HG03159 (cell line): ENCODE measurements at regions not wholly inside any gene's neighbourhood (a gene's known extent, or its start where the extent isn't known, plus 50 kb on each side); places are given as distances from the start of the nearest gene placed in this dataset.

Experiments
- ATAC-seq: cut with Tn5 transposase; IDR thresholded peaks from one replicate; pipeline ENCODE4 v1.9.1; 2021; ENCODE audit warnings: mild to moderate bottlenecking, moderate library complexity; ENCODE audit not compliant: unreplicated experiment

DNA sequence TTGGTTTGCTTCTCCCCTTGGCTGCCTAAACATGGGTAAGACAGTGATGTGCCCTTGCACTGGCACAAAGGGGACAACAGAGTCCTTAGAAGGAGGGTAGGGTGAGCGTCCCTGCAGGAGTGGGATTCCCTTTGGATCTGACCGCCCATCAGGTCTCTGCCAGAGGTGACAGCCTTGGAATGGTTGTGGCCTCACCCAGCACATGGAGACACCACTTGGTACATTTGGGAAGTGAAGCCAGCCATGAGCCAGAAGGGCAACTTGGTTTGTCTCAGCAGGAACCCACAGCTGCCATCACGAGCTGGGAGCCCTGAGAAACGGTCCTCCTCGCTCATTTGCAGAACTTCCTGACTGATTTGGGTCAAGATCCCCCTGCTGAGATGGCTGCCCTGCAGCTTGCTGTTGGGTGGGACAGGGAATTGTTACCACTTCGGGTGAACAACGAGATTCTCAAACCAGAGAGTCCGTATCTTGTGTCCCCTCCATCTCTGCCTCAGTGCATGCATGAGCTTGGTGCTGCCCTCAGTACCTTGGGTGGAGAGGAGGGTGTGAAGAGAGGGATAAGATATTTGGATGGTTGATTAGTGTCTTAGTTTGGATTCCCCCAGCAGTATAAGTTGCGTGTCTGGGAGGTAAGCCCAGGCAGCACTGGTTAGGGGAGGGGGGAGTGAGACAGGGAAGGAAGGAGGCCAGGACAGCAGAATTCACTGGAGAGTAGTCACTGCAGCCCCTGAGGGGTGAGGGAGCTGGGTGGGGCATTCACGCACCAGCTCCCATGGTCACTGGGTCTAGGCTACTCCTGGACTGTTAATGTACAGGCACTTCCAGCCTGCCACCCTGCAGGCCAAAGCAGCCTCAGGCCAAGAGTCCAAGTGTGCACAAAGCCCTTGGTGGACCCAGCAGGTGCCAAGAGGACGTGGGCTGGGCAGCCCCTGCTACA is 168.8 kb upstream of the TOPAZ1 start:
- no peak for ATAC-seq

DNA sequence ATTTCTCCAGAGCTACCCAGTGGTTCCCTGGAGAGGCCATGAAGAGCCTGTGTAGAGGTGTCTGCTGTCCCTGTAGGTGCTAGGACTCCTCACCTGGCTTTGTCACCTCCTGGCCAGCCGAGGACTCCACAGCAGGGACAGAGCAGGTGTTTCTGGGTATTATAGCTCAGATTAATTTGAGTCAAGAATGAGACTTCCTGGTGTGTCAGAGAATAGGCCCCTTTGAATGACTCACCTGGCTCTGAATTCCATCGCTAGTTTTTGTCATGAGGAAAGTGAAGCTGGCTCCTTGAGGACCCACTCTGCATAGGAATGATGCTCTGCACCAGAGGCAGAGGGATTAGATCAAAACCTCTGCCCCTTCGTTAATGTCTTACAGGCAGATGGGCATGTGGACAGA is 167.5 kb upstream of the TOPAZ1 start:
- ATAC-seq, result no peak

DNA sequence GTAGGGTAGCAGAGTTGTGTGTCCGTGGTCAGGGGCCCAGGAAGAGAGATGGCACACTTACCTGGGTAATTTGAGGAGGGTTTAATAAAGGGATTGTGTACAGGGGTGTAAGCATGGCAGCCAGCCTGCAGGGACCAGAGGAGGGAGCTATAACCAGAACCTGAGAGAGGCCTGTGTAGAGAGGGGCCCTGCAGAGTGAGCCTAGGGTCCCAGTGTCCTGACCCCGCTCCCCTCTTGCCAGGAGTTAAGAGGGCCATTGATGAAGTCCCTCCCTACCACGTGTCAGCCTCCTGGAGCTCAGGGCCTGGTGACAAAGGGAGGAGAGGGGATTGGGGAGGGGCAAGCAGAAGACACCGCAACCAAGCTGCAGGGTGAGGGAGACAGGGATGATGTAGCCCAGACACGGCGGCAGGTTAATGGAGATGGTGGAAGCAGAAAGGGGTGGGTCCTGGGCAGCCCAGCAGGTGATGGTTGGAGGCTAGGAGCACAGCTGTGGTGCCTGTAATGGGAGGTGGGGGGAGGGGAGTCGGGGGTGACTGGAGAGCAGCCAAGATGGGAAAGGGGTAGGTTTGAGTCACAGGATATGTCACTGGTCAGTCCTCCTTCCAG is 165.4 kb upstream of the TOPAZ1 start:
- ATAC-seq, result no peak

DNA sequence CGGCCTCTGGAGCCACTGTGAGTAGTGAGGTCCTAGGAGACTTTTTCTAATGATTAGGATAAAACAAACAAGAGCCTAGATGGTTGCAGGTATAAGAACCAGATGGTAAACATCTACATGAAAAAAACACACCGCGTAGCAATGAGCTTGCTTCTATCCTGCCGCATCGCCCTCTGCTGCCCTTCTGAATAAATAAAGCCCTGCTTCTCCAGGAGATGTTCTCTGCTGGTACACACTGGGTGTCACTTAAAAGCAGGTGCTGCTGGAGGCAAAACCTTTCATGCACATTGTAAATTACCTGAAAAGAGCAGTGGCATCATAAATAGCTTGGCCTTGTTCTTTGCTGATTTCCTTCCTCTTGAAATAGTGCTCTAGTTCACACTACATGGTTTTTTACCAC is 164.4 kb upstream of the TOPAZ1 start:
- ATAC-seq, result no peak

DNA sequence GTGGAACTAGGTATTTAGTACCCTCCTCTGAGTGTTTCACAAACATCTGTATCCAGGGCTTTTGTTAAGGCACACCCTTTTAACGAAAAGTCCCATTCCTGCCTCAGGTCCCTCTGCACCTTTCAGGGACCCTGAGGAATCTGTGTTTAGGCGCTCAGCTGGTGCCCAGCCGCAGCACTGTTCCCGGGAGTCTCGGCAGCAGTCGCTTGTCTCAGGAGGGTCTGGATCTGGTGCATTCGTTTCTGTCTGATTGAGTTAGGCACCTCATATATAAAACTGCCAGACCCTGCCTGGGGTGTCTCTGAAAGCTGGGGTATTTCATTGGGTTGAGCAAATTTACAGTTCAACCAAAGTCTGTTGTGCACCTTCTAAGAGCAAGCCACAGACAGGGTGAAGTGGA is 162.8 kb upstream of the TOPAZ1 start:
- ATAC-seq, result no peak

DNA sequence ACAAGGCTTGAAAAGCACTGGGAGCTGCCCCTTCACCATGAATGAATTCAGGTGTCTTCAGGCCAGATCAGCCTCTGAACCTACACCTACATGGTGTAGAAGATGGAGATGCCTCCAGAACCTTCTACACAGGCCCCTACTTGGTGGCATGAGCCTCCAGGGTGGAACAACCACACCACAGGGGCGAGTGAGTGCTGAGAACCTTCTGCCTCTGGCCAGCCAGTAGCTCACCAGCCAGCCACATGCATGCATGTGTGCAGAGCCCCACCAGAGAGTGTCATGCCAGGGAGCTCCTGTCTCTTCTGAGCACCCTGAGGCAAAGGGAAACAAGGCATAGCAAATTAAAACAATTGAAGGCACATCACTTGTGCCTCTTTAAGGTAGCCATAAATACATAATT is 161.8 kb upstream of the TOPAZ1 start:
- no peak for ATAC-seq

DNA sequence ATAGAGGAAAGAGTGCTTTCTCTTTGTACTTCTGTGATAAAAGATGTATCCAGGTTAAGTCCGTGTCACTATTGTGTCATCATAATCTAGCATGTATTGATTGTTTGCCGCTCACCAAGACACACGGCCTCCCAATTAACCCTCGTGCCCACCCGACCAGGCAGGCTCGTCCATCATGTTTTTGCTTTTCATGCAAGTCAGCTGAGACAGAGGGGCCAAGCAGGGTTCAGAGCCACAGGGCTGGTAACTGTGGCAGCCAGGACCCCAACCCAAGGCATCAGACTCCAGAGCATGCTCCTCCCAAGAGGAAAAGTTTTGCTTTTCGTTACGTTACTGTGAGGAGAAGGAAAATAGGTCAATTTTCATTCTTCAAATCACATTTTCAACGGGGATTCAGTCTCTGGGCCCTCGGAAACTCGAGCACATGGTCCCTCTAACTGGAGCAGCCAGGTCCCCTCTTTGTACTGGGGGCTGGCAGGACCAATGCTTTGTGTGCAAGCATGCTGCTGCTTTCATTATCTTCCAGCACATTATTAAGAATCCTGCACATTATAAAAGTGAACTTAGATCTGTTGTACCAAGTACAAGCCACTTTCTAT is 161.1 kb upstream of the TOPAZ1 start:
- ATAC-seq, result no peak

DNA sequence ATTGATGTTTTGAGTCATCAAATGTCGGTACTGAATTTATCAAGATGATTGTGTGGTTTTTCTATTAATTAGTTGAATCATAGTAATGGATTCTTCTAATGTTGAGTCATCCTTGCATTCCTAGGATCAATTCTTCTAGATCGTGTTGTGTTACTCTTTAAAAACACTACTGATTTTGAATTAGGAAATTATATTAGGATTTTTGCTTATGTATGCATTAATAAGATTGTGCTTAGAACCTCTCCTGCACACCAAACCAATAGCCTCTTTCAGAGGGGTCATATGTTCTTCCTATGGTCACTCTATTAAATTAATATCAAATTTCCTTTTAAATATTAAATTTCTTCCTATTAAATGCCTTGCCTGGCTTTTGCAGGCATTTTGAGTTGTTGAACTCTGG is 151.7 kb upstream of the TOPAZ1 start:
- no peak for ATAC-seq

DNA sequence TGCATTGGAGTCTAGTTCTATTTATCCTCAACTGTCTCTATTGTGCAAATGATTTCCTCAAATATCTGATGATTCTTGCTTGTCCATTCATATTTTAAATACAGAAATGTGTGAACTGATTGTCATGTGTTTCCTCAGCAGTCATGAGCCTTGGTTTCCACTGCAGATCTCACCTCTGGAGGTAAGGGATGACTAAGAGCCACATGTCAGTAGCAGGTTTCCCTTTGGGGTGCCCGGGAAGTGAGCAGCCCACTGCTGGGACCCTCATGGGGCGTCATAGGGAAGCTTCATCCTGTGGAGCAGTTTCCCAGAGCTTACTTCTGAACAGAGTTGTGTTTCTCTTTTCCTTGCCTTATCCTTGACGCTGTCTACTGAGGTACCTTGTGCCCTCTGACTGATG is 149.2 kb upstream of the TOPAZ1 start:
- no peak for ATAC-seq

DNA sequence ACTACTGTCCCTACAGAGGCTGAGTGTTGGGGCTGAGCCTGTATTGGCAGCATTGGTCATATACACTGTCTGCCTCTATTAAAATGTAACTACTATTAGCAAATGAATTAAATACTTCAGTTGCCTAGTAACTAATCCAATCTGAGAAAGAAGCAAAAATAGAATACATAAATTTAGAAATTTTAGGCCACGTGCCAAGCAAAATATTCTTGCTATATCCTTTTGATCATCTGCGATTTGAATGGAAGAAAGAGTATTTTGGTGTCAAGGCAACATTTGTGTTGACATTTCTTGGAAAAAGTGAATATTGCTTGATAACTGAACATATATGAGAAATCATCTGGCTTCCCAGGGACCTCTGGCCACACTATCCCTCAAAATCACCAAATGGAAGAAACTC is 148.2 kb upstream of the TOPAZ1 start:
- ATAC-seq, result no peak

DNA sequence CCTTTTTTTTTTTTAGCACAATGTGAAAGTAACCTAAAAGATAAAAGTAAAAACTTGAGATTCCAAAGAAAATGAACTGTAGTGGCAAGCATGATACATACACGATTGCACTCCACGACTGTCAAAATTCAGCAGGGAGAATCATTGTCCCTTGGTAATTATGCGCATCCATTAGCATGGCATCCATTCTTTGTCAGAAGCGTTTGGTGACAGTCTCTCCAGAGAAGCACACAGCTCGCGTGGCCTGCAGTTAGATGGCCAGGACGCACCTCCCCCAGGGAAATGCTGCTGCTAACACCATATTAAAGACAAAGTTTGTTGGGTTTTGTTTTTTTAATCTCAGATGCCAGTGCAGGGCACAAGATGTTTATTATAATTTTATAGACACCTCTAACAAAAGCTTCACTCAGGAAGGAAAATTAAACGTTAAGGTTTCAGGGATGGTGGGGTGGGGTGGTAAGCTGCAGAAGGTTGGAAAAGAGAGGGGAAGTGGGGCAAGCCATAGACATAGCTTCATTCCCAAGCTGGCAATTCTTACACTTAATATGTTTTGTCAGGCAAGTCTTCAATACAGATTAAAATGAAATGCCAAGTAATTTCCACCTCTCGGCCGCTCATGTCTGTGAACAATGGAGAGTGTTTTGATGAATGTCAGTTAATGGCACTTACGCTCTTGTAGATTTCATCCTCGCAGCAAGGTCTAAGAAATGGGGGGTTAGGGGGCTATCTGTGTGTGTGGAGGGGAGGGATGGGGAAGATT is 142.8 kb upstream of the TOPAZ1 start:
- ATAC-seq, result no peak

DNA sequence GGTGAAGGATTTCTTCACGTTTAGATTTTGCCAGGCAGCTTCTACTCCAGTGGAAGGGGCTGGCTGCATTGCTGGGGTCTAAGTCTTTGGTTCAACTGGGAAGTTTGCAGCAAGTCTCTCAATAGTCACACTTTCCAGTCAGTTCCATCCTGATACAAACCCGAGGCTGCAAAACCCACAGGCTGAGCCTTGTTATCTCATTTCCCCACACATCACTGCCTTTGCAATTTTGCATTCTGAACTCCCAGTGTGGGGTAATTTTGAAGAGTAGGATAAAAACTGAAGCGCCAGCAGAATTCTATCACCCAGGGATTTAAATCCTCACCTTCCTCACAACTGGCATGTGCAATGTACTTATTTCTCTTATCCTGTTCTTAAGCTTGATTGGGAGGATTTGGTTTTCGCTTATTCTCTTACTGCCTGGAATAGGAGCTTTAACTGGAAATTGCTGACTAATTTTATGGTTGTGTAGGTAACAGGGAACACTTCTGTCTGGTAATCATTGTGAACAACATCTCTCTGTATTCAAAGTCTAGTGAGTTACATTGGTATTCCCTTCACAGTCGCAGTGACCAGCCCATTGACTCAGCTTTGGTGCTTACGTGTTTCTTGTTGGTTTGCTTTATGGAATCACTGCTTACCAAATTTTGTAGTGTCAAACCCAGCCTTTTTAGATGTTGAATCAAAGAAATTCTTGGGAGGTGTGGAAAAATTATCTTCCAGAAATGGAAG is 142.0 kb upstream of the TOPAZ1 start:
- ATAC-seq, result no peak

DNA sequence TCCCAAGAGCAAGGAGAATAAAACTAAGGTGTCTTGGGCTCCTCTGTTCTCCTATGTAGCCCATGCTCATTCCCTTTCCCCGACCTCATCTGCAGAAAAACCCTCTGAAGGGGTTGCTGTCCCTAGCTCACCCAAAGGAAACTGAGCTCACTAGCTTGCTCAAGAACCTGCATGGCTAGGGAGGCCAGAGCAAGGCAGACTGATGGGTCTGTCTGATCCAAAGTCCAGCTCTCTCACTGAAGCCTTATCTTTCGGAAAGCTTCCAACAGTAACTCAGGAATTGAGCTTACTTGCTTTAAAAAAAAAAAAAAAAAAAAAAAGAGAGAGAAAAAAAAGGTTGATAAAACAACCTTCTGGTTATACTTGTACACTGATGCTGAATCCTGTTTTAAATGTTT is 141.4 kb upstream of the TOPAZ1 start:
- no peak for ATAC-seq

DNA sequence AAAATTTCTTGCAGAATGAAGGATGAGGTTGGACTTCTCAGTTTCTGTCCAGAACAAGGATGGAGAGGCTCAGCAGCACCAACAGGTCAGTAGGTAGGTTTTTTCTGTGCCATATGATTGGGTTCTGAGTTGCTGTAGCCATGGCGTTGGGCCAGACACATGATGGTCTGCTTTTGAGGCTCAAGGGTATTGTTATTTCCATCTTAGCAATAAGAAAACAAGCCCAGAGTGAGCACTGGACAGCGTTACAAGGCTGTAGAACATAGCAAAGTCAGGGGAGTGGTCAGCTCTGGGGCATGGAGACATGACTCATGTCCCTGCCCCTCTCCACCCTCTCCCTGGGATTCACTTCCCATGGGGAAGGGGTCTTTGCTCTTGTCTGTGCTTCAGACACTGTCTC is 137.6 kb upstream of the TOPAZ1 start:
- no peak for ATAC-seq

DNA sequence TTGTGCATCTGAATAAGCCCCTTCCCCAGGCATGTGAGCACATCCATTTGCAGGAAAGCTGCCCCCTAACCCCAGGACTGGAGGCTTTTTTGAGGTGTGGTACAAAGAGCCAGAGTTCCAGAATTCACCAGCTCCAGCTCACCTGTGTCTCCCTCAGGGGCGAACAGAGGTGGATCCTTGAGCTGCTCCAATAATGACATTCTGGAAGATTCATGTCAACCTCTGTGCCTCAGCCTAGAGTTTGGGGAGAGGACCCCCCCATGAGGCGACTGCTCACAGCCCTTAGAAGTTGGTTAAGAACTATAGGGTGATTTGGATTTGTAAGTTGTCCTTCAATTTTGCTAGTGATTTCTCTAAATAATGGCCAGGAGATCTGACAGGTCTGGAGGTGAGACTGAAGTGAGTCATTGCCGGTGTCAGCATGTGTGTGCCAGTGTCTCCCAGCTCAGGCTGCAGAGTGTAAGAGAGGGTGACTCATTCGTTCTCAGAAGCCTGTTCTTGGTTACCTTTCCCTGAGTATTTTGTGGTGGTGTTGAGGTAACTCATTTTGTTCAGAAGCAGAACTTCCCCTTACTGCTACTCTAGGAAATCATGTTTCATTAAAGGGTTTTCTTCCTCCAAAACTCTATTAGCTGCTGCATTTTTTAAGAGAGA is 136.9 kb upstream of the TOPAZ1 start:
- ATAC-seq, result peak; percentile 89

DNA sequence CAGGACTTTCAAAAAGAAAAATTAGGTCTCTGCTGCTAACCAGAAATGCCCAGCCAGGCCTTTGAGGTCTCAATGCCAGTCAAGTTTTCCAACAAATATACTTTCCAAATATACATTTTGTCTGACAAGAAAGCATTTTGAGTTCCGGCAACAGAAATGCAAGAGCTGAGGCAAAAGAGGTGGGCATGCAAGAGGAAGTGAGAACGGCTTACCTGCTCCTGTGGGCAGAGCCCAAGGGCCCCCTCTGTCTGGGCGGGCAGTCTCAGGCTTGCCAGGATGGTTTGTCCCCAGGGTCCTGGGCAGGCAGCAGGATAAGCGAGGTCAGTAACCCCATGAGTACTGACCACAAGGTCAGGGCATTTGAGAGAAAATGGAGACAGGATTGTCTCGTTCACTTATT is 136.1 kb upstream of the TOPAZ1 start:
- no peak for ATAC-seq

DNA sequence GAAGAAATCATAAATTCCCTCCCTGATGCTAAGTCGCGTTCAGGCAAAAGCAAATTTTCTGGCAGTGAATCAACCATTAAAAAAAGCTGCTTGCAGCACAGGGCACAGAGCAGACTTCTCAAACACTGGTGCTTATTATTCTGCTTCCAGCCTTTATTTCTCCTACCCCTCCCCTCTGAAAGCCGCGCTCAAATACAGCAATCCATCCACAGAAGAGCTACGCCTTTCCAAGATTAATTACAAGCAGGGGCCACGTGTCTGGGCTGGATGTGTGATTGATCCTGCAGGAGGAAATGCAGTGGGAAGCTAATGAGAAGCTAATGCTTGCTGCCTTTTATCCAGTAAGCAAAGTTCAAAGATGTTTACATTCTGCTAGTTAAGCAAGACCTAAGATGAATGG is 134.9 kb upstream of the TOPAZ1 start:
- no peak for ATAC-seq

DNA sequence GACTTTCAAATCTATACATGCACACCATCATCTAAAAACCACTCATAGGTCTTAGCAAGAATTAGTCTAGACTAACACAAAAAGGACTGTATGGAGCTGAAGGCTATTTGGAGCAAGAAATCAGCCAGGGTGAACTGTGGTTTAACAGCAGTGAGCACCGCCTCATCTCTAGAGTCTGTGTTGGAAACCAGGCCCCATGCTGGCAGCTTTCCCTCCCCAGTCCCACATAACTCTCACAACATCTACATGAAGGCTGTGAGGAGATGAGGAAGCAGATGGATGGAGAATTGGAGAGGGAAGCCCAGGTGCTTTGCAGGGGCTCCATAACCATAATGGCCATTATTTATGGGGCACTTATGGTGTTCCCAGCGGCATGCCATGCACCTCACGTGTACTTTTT is 133.2 kb upstream of the TOPAZ1 start:
- no peak for ATAC-seq

DNA sequence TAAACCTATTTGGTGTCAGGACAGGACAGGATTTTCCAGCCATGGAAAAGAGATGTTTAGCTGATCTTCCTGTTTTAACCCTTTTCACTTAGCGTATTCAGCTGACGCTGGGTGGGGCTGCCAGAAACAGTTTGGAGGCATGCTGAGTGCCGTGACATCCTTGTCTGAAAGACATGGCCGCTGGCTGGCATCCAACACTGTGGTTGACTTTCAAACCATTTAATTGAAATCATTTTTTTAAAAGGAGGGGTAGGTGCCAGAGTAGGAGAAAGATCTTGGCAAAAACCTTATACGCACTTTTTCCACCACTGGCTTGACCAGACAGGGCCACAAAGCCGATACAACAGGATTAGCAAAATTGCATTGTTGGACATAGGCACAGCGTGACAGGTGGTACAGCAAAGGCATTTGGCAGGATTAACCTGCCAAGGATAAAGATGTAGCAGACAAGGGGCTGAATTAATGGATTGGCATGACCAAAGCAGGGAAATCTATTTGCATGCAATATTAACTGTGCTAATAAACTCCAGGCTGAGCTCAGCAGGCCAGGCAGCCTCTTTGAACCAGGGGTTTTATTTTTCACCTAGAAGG is 131.8 kb upstream of the TOPAZ1 start:
- no peak for ATAC-seq

DNA sequence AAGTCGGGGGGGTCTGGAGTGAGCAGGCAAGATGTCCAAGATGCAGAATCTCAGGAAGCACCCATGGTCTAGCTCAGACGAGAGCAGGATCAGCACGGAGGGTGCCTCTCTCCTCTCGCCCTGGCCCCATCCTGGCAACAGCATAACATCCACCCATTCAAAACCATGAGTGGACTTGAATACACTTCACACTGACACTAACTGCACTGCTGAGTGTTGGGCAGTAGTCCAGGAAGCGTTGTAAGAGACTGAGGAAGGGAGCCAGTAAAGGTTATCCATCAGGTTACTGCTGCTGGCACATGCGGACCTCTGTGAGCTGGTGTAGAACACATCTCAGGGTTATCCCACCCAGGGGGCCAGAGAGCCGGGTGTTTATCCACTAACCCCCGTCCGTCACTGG is 131.0 kb upstream of the TOPAZ1 start:
- ATAC-seq, result no peak
